Colonic mucosa (tissue), 4 donors: ENCODE measurements at regions not wholly inside any gene's neighbourhood (a gene's known extent, or its start where the extent isn't known, plus 50 kb on each side); places are given as distances from the start of the nearest gene placed in this dataset.
"Not testable (repeated sequence)": the region's sequence is repeated elsewhere in the genome, so short reads cannot be mapped to it uniquely, and the experiment has no call there.

Source experiments
- DNase-seq: peaks from one replicate; pipeline ENCODE4 v3.0.0-alpha.2; 2020
- H3K27ac ChIP-seq: fragments of 200-600 bp; one replicate; pipeline ENCODE4 v1.8.0; 2021
- H3K27me3 ChIP-seq: fragments of 200-600 bp; one replicate; pipeline ENCODE4 v1.8.0; 2021
- H3K36me3 ChIP-seq: fragments of 200-600 bp; one replicate; pipeline ENCODE4 v1.8.0; 2021
- H3K4me1 ChIP-seq: fragments of 200-600 bp; one replicate; pipeline ENCODE4 v1.8.0; 2021; ENCODE audit warnings: mild to moderate bottlenecking
- H3K4me3 ChIP-seq: fragments of 200-600 bp; one replicate; pipeline ENCODE4 v1.8.0; 2021
- H3K9ac ChIP-seq, 2 donors: one replicate each; pipeline ENCODE4 v1.7.0; 2013; ENCODE audit warnings: control low read depth in 2 of 2, low read depth in 2 of 2, low read length in 2 of 2
- H3K9me3 ChIP-seq: fragments of 200-600 bp; one replicate; pipeline ENCODE4 v1.8.0; 2021
- CTCF ChIP-seq: fragments of 200-600 bp; IDR thresholded peaks from one replicate; pipeline ENCODE4 v1.8.0; 2022; ENCODE audit warnings: antibody characterized with exemption, mild to moderate bottlenecking
- intact Hi-C: fragments of 100-400 bp; cut with DNase I; formaldehyde crosslinking; loops from one replicate; pipeline ENCODE4 v1.14.1; 2022
- donor health status: healthy.
- donor health status: DM: no; HTN: no; CAD: no.
- donor health status: DM: no; HTN: no; CAD: no.

GRCh38 chr15:95148183-95148582, 916.8 kb downstream of the MCTP2 start:
- TF ChIP-seq CTCF = no peak
- Histone ChIP-seq H3K9ac (no peak overlapping the region), H3K36me3 (no peaks in the 10 kb centered on the region), H3K4me1 (no peaks in the 10 kb centered on the region), H3K9me3 (no peaks in the 10 kb centered on the region), H3K4me3 (no peak overlapping the region), H3K27me3 (no peaks in the 10 kb centered on the region), H3K27ac (no peak overlapping the region)
- DNase-seq = no peak
- intact Hi-C loops = no loop called here

- no peak overlapping the region for H3K4me3 ChIP-seq
Observed at GRCh38 chr15:95149036-95149435, 917.7 kb downstream of the MCTP2 start.

GRCh38 chr15:95149771-95150170, 918.4 kb downstream of the MCTP2 start:
- H3K4me1 ChIP-seq = no peaks in the 10 kb centered on the region
- no peak for TF ChIP-seq CTCF
- no peaks in the 10 kb centered on the region for H3K36me3 ChIP-seq
- H3K9ac ChIP-seq = no peak overlapping the region
- H3K4me3 ChIP-seq = no peak overlapping the region
- intact Hi-C loops = no loop called here
- DNase-seq = no peak
- no peaks in the 10 kb centered on the region for H3K9me3 ChIP-seq
- H3K27me3 ChIP-seq = no peaks in the 10 kb centered on the region
- no peak overlapping the region for H3K27ac ChIP-seq

More at GRCh38 chr15:95149036-95149435, 917.7 kb downstream of the MCTP2 start:
- Histone ChIP-seq H3K27me3 (no peaks in the 10 kb centered on the region), H3K36me3 (no peaks in the 10 kb centered on the region), H3K27ac (no peak overlapping the region), H3K9me3 (no peaks in the 10 kb centered on the region), H3K9ac (no peak overlapping the region), H3K4me1 (no peaks in the 10 kb centered on the region)
- no peak for DNase-seq
- intact Hi-C loops = no loop called here
- TF ChIP-seq CTCF = no peak

GRCh38 chr15:95150466-95150865, 919.1 kb downstream of the MCTP2 start:
- Histone ChIP-seq H3K27ac (no peak overlapping the region), H3K9ac (no peak overlapping the region)
- intact Hi-C loops = no loop called here

GRCh38 chr15:95152741-95153140, 921.4 kb downstream of the MCTP2 start:
- DNase-seq = no peak
- no peak overlapping the region for H3K27ac ChIP-seq
- no peaks in the 10 kb centered on the region for H3K4me1 ChIP-seq
- H3K4me3 ChIP-seq = no peak overlapping the region
- intact Hi-C loops = no loop called here
- no peak overlapping the region for H3K9ac ChIP-seq
- no peaks in the 10 kb centered on the region for H3K27me3 ChIP-seq
- no peaks in the 10 kb centered on the region for H3K9me3 ChIP-seq
- TF ChIP-seq CTCF = no peak
- H3K36me3 ChIP-seq = no peaks in the 10 kb centered on the region

More at GRCh38 chr15:95150466-95150865, 919.1 kb downstream of the MCTP2 start:
- Histone ChIP-seq H3K36me3 (no peaks in the 10 kb centered on the region), H3K27me3 (no peaks in the 10 kb centered on the region), H3K4me1 (no peaks in the 10 kb centered on the region), H3K9me3 (no peaks in the 10 kb centered on the region), H3K4me3 (no peak overlapping the region)
- DNase-seq = no peak
- TF ChIP-seq CTCF = no peak

GRCh38 chr15:95153201-95153600, 921.8 kb downstream of the MCTP2 start:
- not testable (repeated sequence) for H3K9me3 ChIP-seq

More at GRCh38 chr15:95153201-95153600, 921.8 kb downstream of the MCTP2 start:
- H3K9ac ChIP-seq, H3K36me3 ChIP-seq, H3K4me1 ChIP-seq, DNase-seq, intact Hi-C loops, H3K4me3 ChIP-seq, H3K27ac ChIP-seq, H3K27me3 ChIP-seq: not testable (repeated sequence)
